Effector CD4-positive, alpha-beta T cell (primary cell): ENCODE measurements at regions not wholly inside any gene's neighbourhood (a gene's known extent, or its start where the extent isn't known, plus 50 kb on each side); places are given as distances from the start of the nearest gene placed in this dataset.

Experiments used
- DNase-seq: peaks from one replicate; pipeline ENCODE4 v3.0.0-alpha.2; 2020

- no peak for DNase-seq
Measured at GRCh38 chr13:76406243-76406642, 480.0 kb downstream of the KCTD12 start.

- DNase-seq: no peak
Measured at GRCh38 chr13:76398425-76398824, 487.8 kb downstream of the KCTD12 start.

DNA sequence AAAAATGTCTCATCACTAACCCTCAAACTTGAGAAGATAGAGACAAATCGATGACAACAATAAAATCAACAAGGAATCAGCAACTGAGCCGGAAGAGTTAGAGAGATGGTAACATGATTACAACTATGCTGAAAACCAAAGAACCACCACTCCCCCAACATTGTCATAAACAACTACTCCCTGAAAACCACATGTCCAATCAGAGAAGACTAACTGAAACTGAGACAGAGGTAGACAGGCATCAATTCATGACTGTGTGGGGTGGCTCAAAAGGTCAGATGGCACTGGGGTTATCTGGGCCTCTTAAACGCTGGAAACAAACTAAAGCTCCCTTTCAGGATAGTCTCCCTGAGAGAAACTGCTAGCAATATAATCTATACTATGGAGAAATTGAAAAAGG, 488.8 kb downstream of the KCTD12 start:
- DNase-seq: no peak

DNA sequence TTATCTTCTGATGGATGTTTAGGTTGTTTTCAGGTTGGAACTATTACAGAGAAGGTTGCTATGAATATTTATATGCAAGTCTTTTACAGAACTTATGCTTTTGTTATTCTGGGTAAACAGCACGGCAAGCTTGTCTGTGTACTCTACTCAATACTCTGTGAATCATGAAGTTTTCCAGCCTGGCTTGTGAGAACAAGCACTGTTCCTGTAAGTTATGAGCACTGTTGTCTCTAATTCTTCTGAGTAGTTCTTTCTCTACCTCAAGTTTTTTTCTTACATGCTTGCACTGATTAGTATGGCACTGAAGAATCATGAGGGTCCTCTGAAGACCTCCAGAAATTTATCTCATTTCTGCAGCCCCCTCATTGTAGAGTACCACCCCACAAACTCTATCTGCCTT, 496.9 kb downstream of the KCTD12 start:
- DNase-seq: no peak

DNA sequence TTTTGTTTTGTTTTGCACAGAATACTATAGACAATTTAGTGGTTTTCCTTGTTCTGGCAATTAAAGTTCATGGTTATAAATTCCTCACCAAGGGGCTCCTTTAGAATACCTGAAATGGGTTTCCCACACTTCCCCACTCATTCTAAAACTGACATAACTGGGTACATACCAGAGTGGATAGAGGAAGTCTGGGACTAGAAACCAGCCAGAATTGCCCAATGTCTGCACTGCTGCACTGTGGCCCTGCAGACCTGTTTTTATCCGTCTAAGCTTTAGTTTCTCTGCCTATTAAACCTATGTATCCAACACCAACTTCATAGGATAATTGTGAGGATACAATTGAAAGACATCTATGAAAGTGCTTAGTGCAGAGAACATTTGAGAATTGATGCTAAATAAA, 498.6 kb downstream of the KCTD12 start:
- no peak for DNase-seq

DNA sequence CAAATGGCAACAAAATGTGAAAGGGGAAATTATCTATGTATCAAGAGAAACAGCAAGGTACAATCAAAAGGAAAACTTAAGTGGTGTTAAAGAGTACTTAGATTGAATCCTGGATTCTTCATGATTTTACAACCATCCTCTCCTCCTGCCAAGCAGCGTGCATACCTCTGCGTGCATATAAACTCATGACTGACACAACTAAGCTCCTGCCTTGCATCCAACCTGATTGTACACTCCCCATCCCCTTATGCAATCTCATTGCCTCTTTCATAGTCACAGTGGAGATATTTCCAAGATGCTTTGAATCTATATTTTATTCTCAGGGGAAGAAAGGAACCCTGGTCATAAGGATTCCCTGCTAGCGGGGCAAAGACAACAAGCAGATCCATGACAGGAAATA, 499.9 kb downstream of the KCTD12 start:
- DNase-seq: no peak

DNA sequence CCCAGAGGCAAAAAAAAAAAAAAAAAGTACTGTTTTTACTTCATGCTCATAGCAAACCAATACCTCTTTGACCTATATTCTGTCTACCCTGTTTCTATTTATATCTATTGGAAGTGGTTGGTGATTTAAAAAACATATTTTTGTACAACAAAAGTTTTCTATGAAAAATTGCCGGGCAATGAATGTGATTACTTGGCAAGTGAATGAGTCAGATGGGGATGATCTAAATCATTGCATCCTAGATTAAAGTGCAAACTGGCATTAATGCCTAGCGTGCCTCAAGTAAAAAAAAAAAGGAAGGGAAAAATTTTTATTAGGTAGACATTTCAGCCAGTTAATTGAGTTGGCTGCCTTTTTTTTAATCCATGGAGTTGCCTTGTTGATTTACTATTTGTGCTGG, 500.6 kb downstream of the KCTD12 start:
- DNase-seq: no peak

- DNase-seq: no peak
Measured at GRCh38 chr13:76383676-76384461, 502.3 kb downstream of the KCTD12 start.

- no peak for DNase-seq
Measured at GRCh38 chr13:76380446-76381065, 505.6 kb downstream of the KCTD12 start.

- no peak for DNase-seq
Measured at GRCh38 chr13:76379341-76380105, 506.7 kb downstream of the KCTD12 start.

DNA sequence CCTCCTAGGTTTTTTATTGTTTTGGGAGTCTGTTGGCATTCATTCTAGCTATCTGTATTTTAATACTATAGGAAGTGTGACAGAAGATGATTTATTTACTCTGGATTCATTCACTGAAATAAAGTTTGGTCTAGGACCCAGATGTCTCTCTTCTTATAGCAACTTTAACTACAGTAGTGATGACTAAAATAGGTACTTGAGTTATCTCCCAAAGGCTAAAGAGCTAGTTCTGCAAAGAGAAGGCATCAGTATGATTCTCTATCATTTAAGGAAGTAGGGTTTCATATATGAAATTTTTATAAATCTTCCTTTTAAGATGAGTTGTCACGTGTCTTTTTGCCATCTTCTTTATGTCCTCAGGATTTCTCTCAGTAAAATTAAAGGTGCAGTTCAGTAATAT, 507.4 kb downstream of the KCTD12 start:
- DNase-seq: no peak

DNA sequence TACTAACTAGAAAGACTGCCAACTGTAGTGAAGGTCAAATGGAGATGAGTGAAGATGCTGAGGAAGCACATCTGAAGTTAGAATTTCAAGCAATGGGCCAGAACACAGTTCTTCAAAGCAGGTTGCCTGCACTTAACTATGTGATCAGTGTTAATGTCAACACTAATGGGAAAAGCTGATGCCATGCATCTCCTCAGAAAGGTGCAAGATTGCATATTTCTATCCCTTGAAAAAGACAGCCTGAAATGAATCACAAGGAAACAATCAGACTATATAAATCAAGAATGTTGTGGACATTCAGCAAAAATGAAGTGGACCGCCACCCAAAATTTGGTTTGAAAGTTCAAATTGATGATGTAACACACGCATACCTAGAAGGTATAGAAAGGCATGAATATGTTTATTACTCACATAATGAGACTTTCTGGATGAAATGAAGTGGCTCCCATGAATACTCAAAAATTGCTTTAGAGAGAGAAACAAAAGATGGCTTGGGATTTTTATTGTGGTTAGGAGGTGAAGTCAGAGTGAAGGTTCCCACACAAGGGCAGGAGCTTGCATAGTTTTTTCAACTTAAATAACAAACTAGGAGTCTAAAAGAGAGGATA, 522.4 kb downstream of the KCTD12 start:
- no peak for DNase-seq

GRCh38 chr13:76361868-76362267, 524.3 kb downstream of the KCTD12 start:
- DNase-seq: no peak

- no peak for DNase-seq
Measured at GRCh38 chr13:76351541-76352229, 534.5 kb downstream of the KCTD12 start.

DNA sequence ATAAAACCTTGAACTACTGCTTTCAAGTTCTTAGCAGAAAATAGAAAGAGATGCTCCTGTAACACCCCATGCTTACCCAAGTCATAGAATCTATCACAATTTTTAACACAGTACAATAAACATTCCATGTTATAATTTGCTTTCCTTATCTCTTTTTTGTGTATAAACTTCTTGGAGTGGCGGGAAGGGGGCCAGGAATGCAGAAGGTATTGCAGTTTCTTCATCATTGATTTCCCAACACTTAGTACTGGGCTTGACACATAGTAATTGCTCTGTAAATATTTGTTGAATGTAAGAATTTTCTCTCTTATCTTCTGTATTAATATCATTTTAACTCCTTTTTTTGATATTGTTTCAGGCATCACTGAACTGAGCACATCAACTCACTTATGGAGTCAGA, 535.8 kb downstream of the KCTD12 start:
- no peak for DNase-seq

- no peak for DNase-seq
Measured at GRCh38 chr13:76349700-76350099, 536.5 kb downstream of the KCTD12 start.

DNA sequence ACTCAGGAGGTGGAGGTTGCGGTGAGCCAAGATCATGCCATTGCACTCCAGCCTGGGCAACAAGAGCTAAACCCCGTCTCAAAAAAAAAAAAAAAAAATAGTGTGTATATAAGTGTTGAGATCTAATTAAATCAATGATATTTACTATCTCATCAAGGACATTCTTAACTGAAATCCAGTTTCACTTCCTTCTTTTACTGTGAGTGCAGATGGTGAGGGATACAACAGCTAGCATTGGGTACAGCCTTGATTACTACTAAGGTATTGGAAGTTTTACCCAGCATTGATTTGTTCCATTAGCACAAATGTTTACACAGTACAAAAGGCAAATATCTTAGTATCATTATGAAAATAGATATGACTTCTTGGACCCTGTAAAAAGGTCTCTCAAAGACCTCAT, 546.6 kb downstream of the KCTD12 start:
- no peak for DNase-seq

GRCh38 chr13:76338003-76338402, 548.2 kb downstream of the KCTD12 start:
- no peak for DNase-seq

DNA sequence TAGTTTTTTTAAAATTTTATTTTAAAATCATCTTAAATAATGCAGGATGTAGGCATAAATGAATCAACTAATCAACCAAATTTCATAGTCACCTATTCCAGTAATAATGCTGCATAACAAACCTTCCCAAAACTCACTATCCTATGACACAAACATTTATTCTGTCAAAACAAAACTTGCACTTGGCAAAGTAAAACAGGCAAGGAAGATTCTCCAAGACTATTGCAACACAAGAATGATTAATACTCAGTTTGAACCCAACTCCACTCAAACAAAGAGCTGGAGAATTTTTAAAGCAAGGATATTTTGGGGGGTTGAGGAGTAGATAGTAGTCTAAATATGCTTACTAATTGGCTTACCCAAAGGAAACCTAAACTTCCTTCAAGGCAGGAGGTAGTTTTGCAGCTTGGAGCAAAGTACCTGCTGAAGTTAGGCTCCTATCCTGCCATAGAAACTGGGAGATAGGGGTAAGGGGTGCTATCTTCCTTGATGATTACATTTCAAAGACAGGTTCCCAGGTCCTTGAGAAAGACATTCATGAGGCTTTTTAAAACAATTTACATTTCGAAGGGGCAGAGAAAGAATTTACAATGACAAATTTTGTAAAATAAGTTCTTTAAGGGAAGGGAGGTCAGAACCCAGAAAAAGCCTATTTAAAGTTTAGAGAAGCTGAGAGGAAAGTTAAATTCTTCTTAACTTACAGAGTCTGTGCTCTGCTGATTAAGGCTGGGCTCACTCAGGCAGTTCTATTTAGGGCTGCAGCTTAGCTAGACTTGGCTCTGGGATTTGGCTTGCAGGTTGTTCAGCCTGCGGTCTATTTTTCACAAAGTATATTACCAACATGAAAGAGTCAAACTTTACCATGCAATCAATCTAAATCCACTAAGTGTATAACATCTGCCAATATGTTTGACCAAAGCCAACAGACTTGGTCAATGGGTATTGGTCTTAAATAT, 549.0 kb downstream of the KCTD12 start:
- DNase-seq: no peak

DNA sequence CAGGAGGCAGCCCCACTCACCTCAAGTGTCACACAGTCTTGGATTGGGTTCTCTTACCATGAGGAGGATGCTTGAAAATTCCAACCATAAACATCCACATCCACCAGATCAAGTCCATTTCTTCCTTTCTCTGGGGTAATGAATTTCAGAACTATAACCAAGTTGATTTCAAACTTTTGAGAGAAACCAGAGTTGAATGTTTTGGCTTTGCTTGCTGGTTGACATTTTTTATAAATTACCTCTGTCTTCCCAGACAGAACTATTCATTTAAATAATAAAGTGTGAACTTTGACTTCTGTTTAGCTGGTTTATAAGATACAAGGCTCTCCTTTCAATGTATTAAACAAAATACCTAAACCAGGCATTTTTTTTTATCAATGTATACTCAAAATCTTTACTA, 550.7 kb downstream of the KCTD12 start:
- DNase-seq: no peak

DNA sequence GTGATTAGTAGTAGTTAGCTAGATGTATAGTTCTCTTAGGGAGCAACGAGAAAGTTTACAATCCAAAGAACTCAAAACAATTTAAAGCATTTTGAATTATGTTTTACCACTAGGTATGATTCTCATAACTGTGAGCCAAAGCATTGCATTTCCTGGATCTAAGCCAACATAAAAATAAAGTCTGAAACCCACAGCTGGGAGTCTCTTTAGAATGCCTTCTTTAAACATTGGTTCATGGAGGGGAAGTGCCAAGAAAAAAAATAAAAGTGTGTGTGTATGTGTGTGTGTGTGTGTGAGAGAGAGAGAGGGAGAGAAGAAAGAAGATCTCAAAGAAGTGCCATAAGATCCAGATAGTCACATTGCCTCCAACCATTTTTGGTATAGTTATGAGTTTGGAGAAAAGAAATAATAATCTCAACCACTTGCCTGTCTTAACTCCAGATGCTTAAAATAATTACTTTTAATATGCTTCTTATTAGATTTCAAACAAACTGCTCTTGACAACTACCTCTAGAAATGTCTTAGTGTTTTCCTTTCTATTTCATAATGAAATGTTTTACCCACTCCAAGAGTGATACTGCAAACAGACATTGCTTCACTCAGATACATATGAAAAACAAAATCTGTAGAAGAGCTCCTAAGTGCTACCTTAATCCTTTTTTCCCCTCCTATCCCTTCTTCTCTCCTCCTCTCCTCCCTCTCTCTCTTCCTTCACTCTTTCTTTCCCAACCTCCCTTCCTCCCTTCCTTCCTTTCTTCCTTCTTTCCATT, 554.1 kb downstream of the KCTD12 start:
- DNase-seq: no peak
